HL-60 (cell line): ENCODE measurements at regions not wholly inside any gene's neighbourhood (a gene's known extent, or its start where the extent isn't known, plus 50 kb on each side); places are given as distances from the start of the nearest gene placed in this dataset.

ENCODE experiments used
- DNase-seq, 2 experiments: peaks; one replicate each; pipeline ENCODE4 v3.0.0-alpha.2; 2010 to 2020; ENCODE audit warnings: low read depth in 1 of 2, low spot score in 1 of 2
- H3K27ac ChIP-seq: fragments of 250-450 bp; sonication (Bioruptor Pico); replicated peaks from 2 replicates; pipeline ENCODE4 v1.5.1; 2020; ENCODE audit warnings: mild to moderate bottlenecking, moderate library complexity
- H3K27me3 ChIP-seq: fragments of 250-450 bp; sonication (Bioruptor Pico); 2 replicates; pipeline ENCODE4 v1.5.1; 2021; ENCODE audit warnings: mild to moderate bottlenecking, moderate library complexity; ENCODE audit not compliant: insufficient read depth, poor library complexity, severe bottlenecking
- H3K4me3 ChIP-seq: replicated peaks from 2 replicates; pipeline ENCODE4 v1.5.1; 2011; ENCODE audit warnings: mild to moderate bottlenecking, control low read depth, low read length; ENCODE audit not compliant: insufficient read depth
- GABPA ChIP-seq: IDR thresholded peaks from 2 replicates; pipeline ENCODE4 v1.6.1; 2012; ENCODE audit warnings: low read depth
- POLR2AphosphoS5 ChIP-seq: IDR thresholded peaks from 2 replicates; pipeline ENCODE4 v1.6.1; 2012; ENCODE audit warnings: low read depth
- SPI1 ChIP-seq: IDR thresholded peaks from 2 replicates; pipeline ENCODE4 v1.6.1; 2012; ENCODE audit warnings: low read depth, mild to moderate bottlenecking, borderline replicate concordance
- TF ChIP-seq, protein P1 (sequence below): IDR thresholded peaks from one replicate; pipeline ENCODE4 v1.5.1; 2011; ENCODE audit warnings: low read length, control low read depth, inconsistent platforms; ENCODE audit not compliant: insufficient read depth
- TF ChIP-seq, protein P2 (sequence below): IDR thresholded peaks from 2 replicates; pipeline ENCODE4 v1.6.1; 2012; ENCODE audit warnings: low read depth; ENCODE audit not compliant: insufficient replicate concordance

DNA sequence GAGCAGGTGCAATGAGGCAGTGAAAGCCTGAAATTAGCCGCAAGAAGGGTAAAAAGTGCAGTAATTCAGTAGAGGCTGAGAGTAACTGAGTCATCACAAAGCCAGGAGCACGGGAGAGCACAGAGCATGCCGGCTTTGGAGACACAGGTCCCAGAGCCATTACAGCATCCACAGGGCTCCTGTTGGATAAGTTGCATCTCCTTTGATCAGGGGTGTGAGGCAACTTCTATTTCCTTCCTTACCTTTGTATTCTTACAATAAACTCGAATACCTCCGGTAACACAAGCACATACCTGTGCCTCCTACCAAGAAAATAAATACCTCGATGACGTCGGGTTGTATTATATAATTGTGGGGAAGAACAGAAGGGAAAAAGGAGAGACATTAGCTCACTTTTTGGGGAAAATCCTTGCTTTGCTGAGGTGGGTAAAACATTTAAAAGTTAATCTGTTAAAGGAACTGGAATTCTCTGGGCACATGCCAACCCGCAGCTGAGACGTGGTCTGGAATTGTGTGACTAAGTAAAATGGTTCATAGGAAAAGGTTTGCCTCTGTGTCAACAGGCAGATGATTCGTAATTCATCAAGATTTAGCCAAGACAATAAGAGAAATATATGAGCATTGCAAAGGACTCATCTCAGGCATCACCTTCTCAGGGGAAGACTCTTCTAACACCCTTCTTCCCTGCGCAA is 360.7 kb upstream of the ZFP64 start:
- TF ChIP-seq, protein P1, sequence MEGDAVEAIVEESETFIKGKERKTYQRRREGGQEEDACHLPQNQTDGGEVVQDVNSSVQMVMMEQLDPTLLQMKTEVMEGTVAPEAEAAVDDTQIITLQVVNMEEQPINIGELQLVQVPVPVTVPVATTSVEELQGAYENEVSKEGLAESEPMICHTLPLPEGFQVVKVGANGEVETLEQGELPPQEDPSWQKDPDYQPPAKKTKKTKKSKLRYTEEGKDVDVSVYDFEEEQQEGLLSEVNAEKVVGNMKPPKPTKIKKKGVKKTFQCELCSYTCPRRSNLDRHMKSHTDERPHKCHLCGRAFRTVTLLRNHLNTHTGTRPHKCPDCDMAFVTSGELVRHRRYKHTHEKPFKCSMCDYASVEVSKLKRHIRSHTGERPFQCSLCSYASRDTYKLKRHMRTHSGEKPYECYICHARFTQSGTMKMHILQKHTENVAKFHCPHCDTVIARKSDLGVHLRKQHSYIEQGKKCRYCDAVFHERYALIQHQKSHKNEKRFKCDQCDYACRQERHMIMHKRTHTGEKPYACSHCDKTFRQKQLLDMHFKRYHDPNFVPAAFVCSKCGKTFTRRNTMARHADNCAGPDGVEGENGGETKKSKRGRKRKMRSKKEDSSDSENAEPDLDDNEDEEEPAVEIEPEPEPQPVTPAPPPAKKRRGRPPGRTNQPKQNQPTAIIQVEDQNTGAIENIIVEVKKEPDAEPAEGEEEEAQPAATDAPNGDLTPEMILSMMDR = no peak
- TF ChIP-seq SPI1 (no peak), GABPA (no peak), POLR2AphosphoS5 (no peak)
- TF ChIP-seq, protein P2, sequence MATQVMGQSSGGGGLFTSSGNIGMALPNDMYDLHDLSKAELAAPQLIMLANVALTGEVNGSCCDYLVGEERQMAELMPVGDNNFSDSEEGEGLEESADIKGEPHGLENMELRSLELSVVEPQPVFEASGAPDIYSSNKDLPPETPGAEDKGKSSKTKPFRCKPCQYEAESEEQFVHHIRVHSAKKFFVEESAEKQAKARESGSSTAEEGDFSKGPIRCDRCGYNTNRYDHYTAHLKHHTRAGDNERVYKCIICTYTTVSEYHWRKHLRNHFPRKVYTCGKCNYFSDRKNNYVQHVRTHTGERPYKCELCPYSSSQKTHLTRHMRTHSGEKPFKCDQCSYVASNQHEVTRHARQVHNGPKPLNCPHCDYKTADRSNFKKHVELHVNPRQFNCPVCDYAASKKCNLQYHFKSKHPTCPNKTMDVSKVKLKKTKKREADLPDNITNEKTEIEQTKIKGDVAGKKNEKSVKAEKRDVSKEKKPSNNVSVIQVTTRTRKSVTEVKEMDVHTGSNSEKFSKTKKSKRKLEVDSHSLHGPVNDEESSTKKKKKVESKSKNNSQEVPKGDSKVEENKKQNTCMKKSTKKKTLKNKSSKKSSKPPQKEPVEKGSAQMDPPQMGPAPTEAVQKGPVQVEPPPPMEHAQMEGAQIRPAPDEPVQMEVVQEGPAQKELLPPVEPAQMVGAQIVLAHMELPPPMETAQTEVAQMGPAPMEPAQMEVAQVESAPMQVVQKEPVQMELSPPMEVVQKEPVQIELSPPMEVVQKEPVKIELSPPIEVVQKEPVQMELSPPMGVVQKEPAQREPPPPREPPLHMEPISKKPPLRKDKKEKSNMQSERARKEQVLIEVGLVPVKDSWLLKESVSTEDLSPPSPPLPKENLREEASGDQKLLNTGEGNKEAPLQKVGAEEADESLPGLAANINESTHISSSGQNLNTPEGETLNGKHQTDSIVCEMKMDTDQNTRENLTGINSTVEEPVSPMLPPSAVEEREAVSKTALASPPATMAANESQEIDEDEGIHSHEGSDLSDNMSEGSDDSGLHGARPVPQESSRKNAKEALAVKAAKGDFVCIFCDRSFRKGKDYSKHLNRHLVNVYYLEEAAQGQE = no peak
- Histone ChIP-seq H3K27me3 (no peaks in the 10 kb centered on the region), H3K4me3 (no peak overlapping the region), H3K27ac (no peak overlapping the region)
- DNase-seq = no peak

DNA sequence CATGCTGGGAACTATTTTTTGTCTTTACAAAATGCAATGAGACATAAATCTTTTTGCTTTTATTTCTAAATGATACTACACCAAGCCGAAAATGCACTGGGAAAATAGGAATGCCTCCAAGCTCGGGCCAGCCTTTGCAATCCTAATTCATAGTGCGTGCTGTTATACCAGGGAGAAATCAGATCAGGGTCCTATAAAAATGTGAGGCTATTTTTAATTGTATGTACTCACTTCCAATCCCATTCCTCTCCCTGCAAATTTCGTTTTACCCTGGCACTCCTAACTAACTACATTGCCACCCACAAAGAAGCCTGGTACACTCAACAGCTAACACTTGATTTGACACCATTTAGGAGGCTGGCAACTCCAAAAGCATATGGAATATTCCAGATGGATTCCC is 350.6 kb upstream of the ZFP64 start:
- no peak overlapping the region for H3K27ac ChIP-seq
- DNase-seq = no peak
- no peaks in the 10 kb centered on the region for H3K27me3 ChIP-seq
- H3K4me3 ChIP-seq = no peak overlapping the region
- TF ChIP-seq, protein P1 = no peak
- no peak for TF ChIP-seq GABPA
- TF ChIP-seq SPI1 = no peak
- TF ChIP-seq POLR2AphosphoS5 = no peak
- TF ChIP-seq, protein P2 = no peak

DNA sequence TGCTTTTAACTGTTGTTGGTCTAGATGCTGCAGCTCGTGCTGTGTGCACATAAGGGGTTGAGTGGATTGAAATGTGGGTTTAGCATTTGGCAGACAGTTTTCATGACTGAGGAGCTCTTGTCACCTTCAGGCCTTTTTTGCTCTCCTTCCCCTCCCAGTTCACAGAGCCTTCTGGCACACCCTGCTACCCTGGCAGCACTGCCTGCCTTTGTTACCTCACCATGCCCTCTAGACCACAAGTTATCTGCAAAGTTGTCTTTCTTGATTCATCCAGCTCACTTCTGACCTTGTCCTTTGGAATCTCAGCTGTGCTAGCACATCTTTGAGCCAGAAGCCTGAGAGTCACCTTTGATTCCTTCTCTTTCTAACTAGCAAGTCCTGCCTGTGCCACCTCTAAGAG is 348.9 kb upstream of the ZFP64 start:
- Histone ChIP-seq H3K27ac (no peak overlapping the region), H3K4me3 (no peak overlapping the region), H3K27me3 (no peaks in the 10 kb centered on the region)
- DNase-seq = no peak
- TF ChIP-seq, protein P1 = no peak
- TF ChIP-seq POLR2AphosphoS5 = no peak
- TF ChIP-seq, protein P2 = no peak
- TF ChIP-seq SPI1 = no peak
- TF ChIP-seq GABPA = no peak
